HL-60 (cell line): ENCODE measurements at regions not wholly inside any gene's neighbourhood (a gene's known extent, or its start where the extent isn't known, plus 50 kb on each side); places are given as distances from the start of the nearest gene placed in this dataset.

Experiments
- CTCF ChIP-seq: IDR thresholded peaks from one replicate; pipeline ENCODE4 v1.5.1; 2011; ENCODE audit warnings: low read length, control low read depth, inconsistent platforms; ENCODE audit not compliant: insufficient read depth
- GABPA ChIP-seq: IDR thresholded peaks from 2 replicates; pipeline ENCODE4 v1.6.1; 2012; ENCODE audit warnings: low read depth
- POLR2AphosphoS5 ChIP-seq: IDR thresholded peaks from 2 replicates; pipeline ENCODE4 v1.6.1; 2012; ENCODE audit warnings: low read depth
- REST ChIP-seq: IDR thresholded peaks from 2 replicates; pipeline ENCODE4 v1.6.1; 2012; ENCODE audit warnings: low read depth; ENCODE audit not compliant: insufficient replicate concordance

GRCh38 chr7:46026741-46027140 lies 105.7 kb upstream of the IGFBP3 start:
- no peak for TF ChIP-seq CTCF
- no peak for TF ChIP-seq POLR2AphosphoS5
- TF ChIP-seq REST: no peak
- TF ChIP-seq GABPA: no peak
